Endothelial cell of umbilical vein (primary cell): ENCODE measurements at regions not wholly inside any gene's neighbourhood (a gene's known extent, or its start where the extent isn't known, plus 50 kb on each side); places are given as distances from the start of the nearest gene placed in this dataset.

Source experiments
- BruUV-seq: library from RNA; stranded (reverse); fragments of 400-500 nt; replicated peaks from 2 replicates; lab custom pipeline; 2021; lab: Mats Ljungman, UMichigan
- CTCF ChIA-PET: fragments of 300-600, 350-600 bp; sonication (Branson Sonifier 250); formaldehyde crosslinking; loops from one replicate; lab custom pipeline; 2021; ENCODE audit warnings: antibody characterized with exemption, inconsistent platforms; lab: Charles Lee
- POLR2A ChIA-PET: fragments of 300-600, 350-600 bp; sonication (Branson Sonifier 250); formaldehyde crosslinking; loops from one replicate; lab custom pipeline; 2021; ENCODE audit warnings: antibody characterized with exemption, inconsistent platforms; lab: Charles Lee
- DNase-seq: peaks from one replicate; pipeline ENCODE4 v3.0.0-alpha.2; 2011; ENCODE audit warnings: low read depth, low spot score
- FAIRE-seq: peaks from 2 replicates; lab custom pipeline; 2011; peaks lifted over from hg19 to GRCh38; lab: Jason Lieb, UNC
- H2AFZ ChIP-seq: 2 replicates; pipeline ENCODE4 v1.6.0; 2012; ENCODE audit warnings: low read depth, low read length, control low read depth, inconsistent platforms
- H3K27ac ChIP-seq: 2 replicates; pipeline ENCODE4 v1.5.1; 2011; ENCODE audit warnings: low read depth, mild to moderate bottlenecking, control low read depth, low read length, moderate library complexity; ENCODE audit not compliant: insufficient read depth
- H3K27me3 ChIP-seq, 2 experiments: 2 replicates each; pipeline versions ENCODE4 v1.6.0 to v1.6.1; 2011; ENCODE audit warnings: low read length in 2 of 2, mixed read lengths in 1 of 2; ENCODE audit not compliant: control insufficient read depth in 2 of 2, insufficient read depth in 2 of 2
- H3K36me3 ChIP-seq, 2 experiments: 2 replicates in 1 of 2; 3 replicates in 1 of 2; pipeline ENCODE4 v1.5.1; 2011; ENCODE audit warnings: low read length in 2 of 2, mild to moderate bottlenecking in 1 of 2, moderate library complexity in 1 of 2; ENCODE audit not compliant: control insufficient read depth in 2 of 2, insufficient read depth in 2 of 2; ENCODE audit errors: extremely low read depth in 1 of 2
- H3K4me1 ChIP-seq: 3 replicates; pipeline ENCODE4 v1.5.1; 2011; ENCODE audit warnings: mild to moderate bottlenecking, low read length; ENCODE audit not compliant: control insufficient read depth, insufficient read depth; ENCODE audit errors: extremely low read depth
- H3K4me2 ChIP-seq: 2 replicates; pipeline ENCODE4 v1.6.1; 2011; ENCODE audit warnings: low read length, control low read depth, mixed read lengths; ENCODE audit not compliant: insufficient read depth
- H3K4me3 ChIP-seq, 3 experiments: fragments of 200-600 bp in 1 of 3; sonication (generic), shearing (Covaris generic) in 1 of 3; replicated peaks in 1 of 3; 2 replicates each; pipeline ENCODE4 v1.5.1; 2011 to 2016; ENCODE audit warnings: control low read depth in 3 of 3, low read length in 3 of 3, mild to moderate bottlenecking in 2 of 3, inconsistent platforms in 1 of 3, low read depth in 1 of 3, moderate library complexity in 1 of 3; ENCODE audit not compliant: insufficient read depth in 1 of 3
- H3K79me2 ChIP-seq: 2 replicates; pipeline ENCODE4 v1.6.0; 2012; ENCODE audit warnings: low read length, inconsistent platforms; ENCODE audit not compliant: control insufficient read depth, insufficient read depth
- H3K9ac ChIP-seq: replicated peaks from 2 replicates; pipeline ENCODE3; 2011; ENCODE audit warnings: low read length, control low read depth; ENCODE audit not compliant: insufficient read depth; ENCODE audit errors: extremely low read depth
- H3K9me1 ChIP-seq: replicated peaks from 3 replicates; pipeline ENCODE4 v1.6.0; 2011; ENCODE audit warnings: mild to moderate bottlenecking, low read length; ENCODE audit not compliant: control insufficient read depth, insufficient read depth; ENCODE audit errors: extremely low read depth
- H3K9me3 ChIP-seq: replicated peaks from 2 replicates; pipeline ENCODE4 v1.5.1; 2012; ENCODE audit warnings: low read length, inconsistent platforms; ENCODE audit not compliant: control insufficient read depth, insufficient read depth
- H4K20me1 ChIP-seq: replicated peaks from 2 replicates; pipeline ENCODE3; 2011; ENCODE audit warnings: mild to moderate bottlenecking, low read length; ENCODE audit not compliant: control insufficient read depth, insufficient read depth; ENCODE audit errors: extremely low read depth
- EZH2 ChIP-seq: IDR thresholded peaks from 2 replicates; pipeline ENCODE4 v1.6.1; 2012; ENCODE audit warnings: borderline replicate concordance, low read depth, mild to moderate bottlenecking, moderate library complexity, low read length, inconsistent platforms; ENCODE audit not compliant: severe bottlenecking
- MAX ChIP-seq: IDR thresholded peaks from 2 replicates; pipeline ENCODE4 v1.6.1; 2011; ENCODE audit not compliant: insufficient read depth, insufficient read length
- POLR2A ChIP-seq: IDR thresholded peaks from 2 replicates; pipeline ENCODE4 v1.6.1; 2012; ENCODE audit warnings: low read depth, mild to moderate bottlenecking, control low read depth, low read length
- dilution Hi-C: fragments of 300-500 bp; cut with MboI; formaldehyde crosslinking; loops from one replicate; pipeline ENCODE4 v1.15.0; 2019; ENCODE audit warnings: low sequenced_read_pairs; ENCODE audit not compliant: extremely low pct_ligation_motif_present
- intact Hi-C: fragments of 100-400 bp; cut with micrococcal nuclease; formaldehyde crosslinking; loops from one replicate; pipeline ENCODE4 v1.10.0; 2022

- H3K79me2 ChIP-seq, result no peaks in the 10 kb centered on the region
- intact Hi-C loops, result no loop called here
- H3K27ac ChIP-seq, result no peak overlapping the region
- H3K4me2 ChIP-seq, result no peak overlapping the region
- H3K4me1 ChIP-seq, result no peaks in the 10 kb centered on the region
- H3K4me3 ChIP-seq, result no peak overlapping the region
- H3K36me3 ChIP-seq, result no peaks in the 10 kb centered on the region
- peaks cover 6% of the 10 kb centered on the region for H3K9me3 ChIP-seq
- no peak overlapping the region for H3K9ac ChIP-seq
- dilution Hi-C loops, result no loop called here
- no peaks in the 10 kb centered on the region for H3K9me1 ChIP-seq
- ChIA-PET POLR2A (no interaction called here), CTCF (no interaction called here)
- FAIRE-seq (no peak), DNase-seq (no peak)
- H2AFZ ChIP-seq, result no peak overlapping the region
- no peaks in the 10 kb centered on the region for H4K20me1 ChIP-seq
- TF ChIP-seq POLR2A, result no peak
- TF ChIP-seq EZH2, result no peak
- H3K27me3 ChIP-seq, result no peaks in the 10 kb centered on the region
- BruUV-seq, result no TSS peak
Observed at GRCh38 chr7:118843456-118843855, 619.0 kb downstream of the ANKRD7 start.

GRCh38 chr7:118844748-118845147 is 620.2 kb downstream of the ANKRD7 start:
- Histone ChIP-seq H3K9me3 (peaks cover 2% of the 10 kb centered on the region), H3K4me1 (no peaks in the 10 kb centered on the region), H2AFZ (no peak overlapping the region), H3K9me1 (no peaks in the 10 kb centered on the region), H4K20me1 (no peaks in the 10 kb centered on the region), H3K27ac (no peak overlapping the region), H3K9ac (no peak overlapping the region), H3K79me2 (no peaks in the 10 kb centered on the region), H3K4me3 (no peak overlapping the region), H3K36me3 (no peaks in the 10 kb centered on the region), H3K27me3 (no peaks in the 10 kb centered on the region), H3K4me2 (no peak overlapping the region)
- no peak for DNase-seq
- dilution Hi-C loops (no loop called here), intact Hi-C loops (no loop called here)
- ChIA-PET CTCF (no interaction called here), POLR2A (no interaction called here)
- BruUV-seq, result no TSS peak
- TF ChIP-seq MAX, result no peak
- no peak for FAIRE-seq
